Liver (tissue), 3 donors: ENCODE measurements at regions not wholly inside any gene's neighbourhood (a gene's known extent, or its start where the extent isn't known, plus 50 kb on each side); places are given as distances from the start of the nearest gene placed in this dataset.
"Not testable (repeated sequence)": the region's sequence is repeated elsewhere in the genome, so short reads cannot be mapped to it uniquely, and the experiment has no call there.

ENCODE experiments used
- ATF3 ChIP-seq: IDR thresholded peaks from 2 replicates; pipeline ENCODE4 v1.6.1; 2016; ENCODE audit warnings: antibody characterized with exemption
- CTCF ChIP-seq: fragments of 150-350 bp; IDR thresholded peaks from 2 replicates; pipeline ENCODE4 v1.5.1; 2017; ENCODE audit warnings: improper control_type of control experiment, low read depth, low read length; ENCODE audit not compliant: missing input control
- EGR1 ChIP-seq, 2 donors: IDR thresholded peaks; 2 replicates each; pipeline ENCODE4 v1.6.1; 2016 to 2018; ENCODE audit warnings: antibody characterized with exemption in 2 of 2, low read depth in 2 of 2
- GABPA ChIP-seq, 2 donors: IDR thresholded peaks in 1 of 2; conservative IDR thresholded peaks in 1 of 2; 2 replicates each; pipeline ENCODE4 v1.6.1; 2016; ENCODE audit warnings: antibody characterized with exemption in 2 of 2, mild to moderate bottlenecking in 1 of 2, moderate library complexity in 1 of 2
- HNF4A ChIP-seq, 2 donors: conservative IDR thresholded peaks; 2 replicates each; pipeline ENCODE4 v1.6.1; 2016; ENCODE audit warnings: antibody characterized with exemption in 2 of 2, mild to moderate bottlenecking in 2 of 2
- JUND ChIP-seq, 2 donors: IDR thresholded peaks; 2 replicates each; pipeline ENCODE4 v1.6.1; 2016; ENCODE audit warnings: antibody characterized with exemption in 2 of 2
- MAX ChIP-seq: IDR thresholded peaks from 2 replicates; pipeline ENCODE4 v1.6.1; 2016; ENCODE audit warnings: antibody characterized with exemption
- NR2F2 ChIP-seq: IDR thresholded peaks from 2 replicates; pipeline ENCODE4 v1.6.1; 2016; ENCODE audit warnings: antibody characterized with exemption
- RAD21 ChIP-seq, 2 donors: IDR thresholded peaks; 2 replicates each; pipeline ENCODE4 v1.6.1; 2016; ENCODE audit warnings: antibody characterized with exemption in 2 of 2, mild to moderate bottlenecking in 2 of 2
- REST ChIP-seq: IDR thresholded peaks from 2 replicates; pipeline ENCODE4 v1.6.1; 2016; ENCODE audit warnings: antibody characterized with exemption, mild to moderate bottlenecking
- SP1 ChIP-seq: IDR thresholded peaks from 2 replicates; pipeline ENCODE4 v1.6.1; 2018; ENCODE audit warnings: antibody characterized with exemption, mild to moderate bottlenecking
- TAF1 ChIP-seq: conservative IDR thresholded peaks from 2 replicates; pipeline ENCODE4 v1.6.1; 2016; ENCODE audit warnings: antibody characterized with exemption, mild to moderate bottlenecking
- ZBTB33 ChIP-seq: IDR thresholded peaks from 2 replicates; pipeline ENCODE4 v1.6.1; 2016; ENCODE audit warnings: antibody characterized with exemption
- donor health status: healthy.
- donor health status: healthy.

- not testable (repeated sequence) for TF ChIP-seq CTCF; HNF4A (conservative IDR thresholded peaks at IDR 0.05); MAX; REST; TAF1; RAD21 (IDR thresholded peaks at IDR 0.05); ZBTB33; ATF3; NR2F2; JUND (IDR thresholded peaks at IDR 0.05); EGR1 (IDR thresholded peaks at IDR 0.05; ENCODE audit: low read depth in 2 of 2); GABPA (IDR thresholded peaks at IDR 0.05 in 1 of 2, conservative IDR thresholded peaks at IDR 0.05 in 1 of 2); SP1
Measured at GRCh38 chr1:120233661-120234018, 57.3 kb upstream of the SEC22B start.
